Tibial nerve (tissue), 4 donors: ENCODE measurements at regions not wholly inside any gene's neighbourhood (a gene's known extent, or its start where the extent isn't known, plus 50 kb on each side); places are given as distances from the start of the nearest gene placed in this dataset.

Experiments used
- EP300 ChIP-seq, 2 donors: sonication (generic); formaldehyde crosslinking; IDR thresholded peaks; one replicate each; pipeline ENCODE4 v1.6.1; 2017; ENCODE audit warnings: antibody characterized with exemption in 2 of 2, mild to moderate bottlenecking in 1 of 2
- POLR2A ChIP-seq, 2 donors: fragments of 450-650 bp; IDR thresholded peaks; one replicate each; pipeline ENCODE4 v1.6.1; 2017; ENCODE audit warnings: antibody characterized with exemption in 2 of 2, mild to moderate bottlenecking in 2 of 2, moderate library complexity in 2 of 2
- TF ChIP-seq, protein P1 (sequence below), 5 experiments: fragments of 200-600 bp in 3 of 5; fragments of 450-650 bp in 2 of 5; sonication (generic) in 3 of 5; IDR thresholded peaks; one replicate each; pipeline ENCODE4 v1.5.1; 2016 to 2019; ENCODE audit warnings: antibody characterized with exemption in 5 of 5, mild to moderate bottlenecking in 3 of 5, moderate library complexity in 2 of 5

DNA sequence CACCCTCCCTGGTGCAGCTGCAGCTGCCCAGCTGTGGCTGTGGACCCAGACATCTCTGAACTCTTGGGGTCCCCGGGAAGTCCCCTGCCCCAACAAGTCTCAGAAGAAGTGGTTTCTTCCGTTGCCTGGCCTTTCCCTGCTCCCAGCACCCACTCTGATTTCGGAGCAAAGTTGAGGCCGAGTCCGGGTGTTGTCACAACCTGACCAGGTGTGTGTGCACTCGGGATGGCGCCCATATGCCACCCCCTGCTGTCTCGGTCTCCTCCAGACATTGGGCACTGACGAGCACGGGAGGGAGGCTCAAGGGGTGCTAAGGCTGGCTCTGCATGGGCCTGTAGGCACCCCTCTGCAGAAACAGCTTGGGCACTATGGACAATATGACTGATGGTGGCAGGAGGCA, 1055.3 kb downstream of the REEP3 start:
- TF ChIP-seq, protein P1, sequence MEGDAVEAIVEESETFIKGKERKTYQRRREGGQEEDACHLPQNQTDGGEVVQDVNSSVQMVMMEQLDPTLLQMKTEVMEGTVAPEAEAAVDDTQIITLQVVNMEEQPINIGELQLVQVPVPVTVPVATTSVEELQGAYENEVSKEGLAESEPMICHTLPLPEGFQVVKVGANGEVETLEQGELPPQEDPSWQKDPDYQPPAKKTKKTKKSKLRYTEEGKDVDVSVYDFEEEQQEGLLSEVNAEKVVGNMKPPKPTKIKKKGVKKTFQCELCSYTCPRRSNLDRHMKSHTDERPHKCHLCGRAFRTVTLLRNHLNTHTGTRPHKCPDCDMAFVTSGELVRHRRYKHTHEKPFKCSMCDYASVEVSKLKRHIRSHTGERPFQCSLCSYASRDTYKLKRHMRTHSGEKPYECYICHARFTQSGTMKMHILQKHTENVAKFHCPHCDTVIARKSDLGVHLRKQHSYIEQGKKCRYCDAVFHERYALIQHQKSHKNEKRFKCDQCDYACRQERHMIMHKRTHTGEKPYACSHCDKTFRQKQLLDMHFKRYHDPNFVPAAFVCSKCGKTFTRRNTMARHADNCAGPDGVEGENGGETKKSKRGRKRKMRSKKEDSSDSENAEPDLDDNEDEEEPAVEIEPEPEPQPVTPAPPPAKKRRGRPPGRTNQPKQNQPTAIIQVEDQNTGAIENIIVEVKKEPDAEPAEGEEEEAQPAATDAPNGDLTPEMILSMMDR (IDR thresholded peaks at IDR 0.05), result no peak
- TF ChIP-seq POLR2A (IDR thresholded peaks at IDR 0.05), result no peak
- TF ChIP-seq EP300 (IDR thresholded peaks at IDR 0.05), result no peak
